Medulla oblongata (tissue), 1 donor: ENCODE measurements at regions not wholly inside any gene's neighbourhood (a gene's known extent, or its start where the extent isn't known, plus 50 kb on each side); places are given as distances from the start of the nearest gene placed in this dataset.
"Not testable (repeated sequence)": the region's sequence is repeated elsewhere in the genome, so short reads cannot be mapped to it uniquely, and the experiment has no call there.

ENCODE experiments used
- DNase-seq: peaks from one replicate; pipeline ENCODE4 v3.0.0-alpha.2; 2015; ENCODE audit errors: extremely low spot score

DNA sequence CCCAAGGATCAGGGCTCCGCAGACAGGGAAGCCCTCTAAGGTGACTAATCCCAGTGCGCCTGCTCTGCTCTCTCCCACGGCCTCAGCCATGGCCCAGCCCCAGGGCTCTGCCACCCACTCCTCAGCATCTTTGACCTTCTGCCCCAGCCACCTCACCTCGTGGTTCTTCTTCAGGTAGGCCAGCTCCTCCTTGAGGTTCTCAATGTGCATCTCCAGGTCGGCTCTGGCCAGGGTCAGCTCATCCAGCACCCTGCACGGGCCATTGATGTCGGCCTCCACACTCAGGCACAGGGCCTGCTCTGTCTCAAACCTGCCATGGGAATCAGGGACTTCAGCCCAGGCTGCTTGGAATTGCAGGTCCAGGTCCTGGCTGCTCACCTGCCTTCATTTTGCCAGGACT is 128.4 kb downstream of the TNFRSF13B start:
- DNase-seq: not testable (repeated sequence)

DNA sequence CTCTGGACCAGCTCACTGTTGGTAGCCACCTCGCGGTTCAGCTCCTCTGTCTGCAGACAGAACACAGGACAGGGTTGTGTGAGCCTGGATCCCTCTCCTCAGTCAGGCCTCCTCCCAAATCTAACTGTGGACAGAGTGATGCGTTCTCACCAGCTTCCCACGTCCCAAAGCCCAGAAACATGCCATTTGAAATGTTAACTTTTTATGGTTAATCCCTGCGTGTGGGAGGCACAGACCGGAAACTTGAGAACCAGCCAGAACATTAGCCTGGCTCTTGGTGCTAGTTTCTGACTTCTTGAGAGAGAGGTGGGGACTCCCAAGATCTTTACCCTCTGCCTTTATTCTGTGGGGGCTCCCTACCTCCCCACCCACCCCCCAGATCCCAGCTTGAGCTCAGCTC is 129.6 kb downstream of the TNFRSF13B start:
- DNase-seq: not testable (repeated sequence)

DNA sequence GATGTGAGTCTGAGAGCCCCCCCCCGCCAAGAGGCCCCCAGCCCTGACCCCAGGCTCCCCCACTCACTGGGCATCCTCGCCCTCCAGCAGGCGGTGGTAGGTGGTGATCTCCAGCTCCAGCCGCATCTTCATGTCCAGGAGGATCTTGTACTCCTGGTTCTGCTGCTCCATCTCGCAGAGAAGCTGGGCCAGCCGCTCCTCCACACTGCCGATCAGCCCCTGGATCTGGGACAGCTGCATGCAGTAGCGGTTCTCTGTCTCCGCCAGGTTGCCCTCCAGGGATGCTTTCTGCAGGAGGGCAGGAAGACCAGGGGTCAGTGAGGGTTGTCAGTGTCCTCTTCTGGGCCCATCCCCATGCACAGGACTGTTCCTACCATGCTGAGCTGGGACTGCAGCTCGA is 130.0 kb downstream of the TNFRSF13B start:
- DNase-seq: not testable (repeated sequence)

DNA sequence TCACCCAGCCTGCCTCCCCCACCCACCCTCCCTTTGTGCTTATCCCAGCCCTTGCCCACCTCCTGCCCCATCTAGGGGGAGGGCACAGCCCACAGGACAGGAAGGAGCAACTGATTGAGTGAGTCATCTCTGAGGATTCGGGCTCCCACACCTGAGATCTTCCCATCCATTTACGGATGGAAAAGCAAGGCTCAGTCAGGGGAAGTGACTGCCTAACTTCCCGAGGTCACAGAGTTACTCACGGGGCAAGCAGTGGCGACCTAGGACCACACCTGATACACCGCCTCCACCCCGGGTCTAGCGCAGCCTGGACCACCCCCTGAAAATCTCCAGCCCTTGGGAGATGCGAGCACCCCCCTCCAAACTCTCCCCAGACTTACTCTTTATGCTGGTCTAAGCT is 131.7 kb downstream of the TNFRSF13B start:
- DNase-seq: not testable (repeated sequence)

DNA sequence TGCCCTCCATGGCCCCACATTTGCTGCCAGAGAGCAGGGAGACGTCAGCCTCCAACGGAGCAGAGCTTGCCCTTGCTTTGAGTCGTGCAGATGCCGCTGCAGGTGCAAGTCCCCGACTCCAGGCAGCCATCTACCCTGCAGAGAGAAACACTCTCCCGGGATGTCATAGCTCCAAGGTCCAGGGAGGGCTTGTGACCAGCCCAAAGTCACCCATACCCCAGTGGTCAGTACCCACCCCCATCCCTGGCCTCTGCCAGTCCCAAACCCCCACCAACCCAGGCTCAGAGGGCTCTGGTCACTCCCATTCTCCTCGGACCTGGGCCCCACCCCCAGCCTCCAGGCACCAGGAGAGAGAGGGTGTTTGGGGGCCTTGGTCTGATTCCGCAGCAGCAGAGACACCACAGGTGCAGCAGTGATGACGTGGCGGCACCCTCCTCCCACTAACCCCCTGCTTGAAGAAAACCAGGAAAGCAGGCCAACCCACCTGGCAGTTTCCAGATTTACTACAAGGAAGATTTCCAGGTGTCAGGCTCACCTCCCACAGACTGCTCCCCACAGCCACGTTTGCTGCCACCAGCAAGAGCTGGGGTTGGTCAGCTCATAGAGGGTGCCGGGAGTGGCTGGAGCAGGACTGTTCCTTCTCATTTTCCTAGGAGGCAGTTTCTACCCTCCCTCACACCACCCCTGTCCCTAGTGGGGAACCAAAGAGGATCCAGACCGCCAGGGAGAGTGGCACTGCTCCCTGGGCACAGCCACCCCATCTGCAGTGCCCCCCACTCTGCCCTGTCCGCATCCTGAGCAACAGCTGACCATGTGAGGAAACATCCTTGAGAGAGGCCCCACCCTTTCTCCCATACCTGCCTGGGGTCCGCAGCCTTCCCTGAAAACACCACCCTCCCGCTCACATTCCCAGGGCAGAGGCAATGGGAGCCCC is 132.4 kb downstream of the TNFRSF13B start:
- not testable (repeated sequence) for DNase-seq

DNA sequence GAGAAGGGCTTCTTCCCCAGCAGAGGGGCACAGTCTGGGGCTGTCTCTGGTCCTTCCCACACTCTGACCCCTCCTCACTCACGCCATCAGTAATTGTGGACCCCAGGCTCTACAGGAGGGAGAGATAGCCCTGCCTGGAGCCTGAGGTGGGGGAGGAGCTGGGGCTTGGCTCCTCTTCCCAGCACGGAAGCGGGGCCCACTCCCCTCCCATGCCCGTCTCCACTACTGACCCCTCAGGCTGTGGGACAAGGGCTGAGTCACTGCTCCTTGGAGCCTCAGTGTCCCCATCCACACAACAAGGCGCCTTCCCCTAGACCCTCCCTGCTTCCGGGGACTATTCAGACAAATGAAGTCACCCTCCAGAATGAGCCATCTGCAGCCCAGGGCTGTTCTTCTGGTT is 133.1 kb downstream of the TNFRSF13B start:
- DNase-seq: not testable (repeated sequence)

DNA sequence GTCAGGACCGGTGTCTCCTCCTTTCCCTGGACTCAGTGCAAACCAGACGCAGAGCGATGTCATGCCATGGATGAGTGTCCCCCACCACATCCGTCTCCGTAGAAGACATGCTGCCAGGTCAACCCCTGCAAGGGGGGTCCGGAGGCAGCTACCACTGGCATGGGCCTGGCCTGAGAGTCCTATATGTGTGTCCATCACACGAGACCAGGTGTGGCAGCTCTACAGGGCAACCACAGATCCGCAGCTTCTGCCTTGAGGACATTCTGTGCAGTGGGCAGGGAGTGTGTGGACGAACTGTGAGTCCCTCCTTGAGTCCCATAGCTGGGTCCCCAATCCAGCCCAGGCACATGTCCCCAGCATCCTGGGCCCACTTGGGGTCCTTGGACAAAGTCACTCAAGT is 133.6 kb downstream of the TNFRSF13B start:
- DNase-seq: not testable (repeated sequence)

DNA sequence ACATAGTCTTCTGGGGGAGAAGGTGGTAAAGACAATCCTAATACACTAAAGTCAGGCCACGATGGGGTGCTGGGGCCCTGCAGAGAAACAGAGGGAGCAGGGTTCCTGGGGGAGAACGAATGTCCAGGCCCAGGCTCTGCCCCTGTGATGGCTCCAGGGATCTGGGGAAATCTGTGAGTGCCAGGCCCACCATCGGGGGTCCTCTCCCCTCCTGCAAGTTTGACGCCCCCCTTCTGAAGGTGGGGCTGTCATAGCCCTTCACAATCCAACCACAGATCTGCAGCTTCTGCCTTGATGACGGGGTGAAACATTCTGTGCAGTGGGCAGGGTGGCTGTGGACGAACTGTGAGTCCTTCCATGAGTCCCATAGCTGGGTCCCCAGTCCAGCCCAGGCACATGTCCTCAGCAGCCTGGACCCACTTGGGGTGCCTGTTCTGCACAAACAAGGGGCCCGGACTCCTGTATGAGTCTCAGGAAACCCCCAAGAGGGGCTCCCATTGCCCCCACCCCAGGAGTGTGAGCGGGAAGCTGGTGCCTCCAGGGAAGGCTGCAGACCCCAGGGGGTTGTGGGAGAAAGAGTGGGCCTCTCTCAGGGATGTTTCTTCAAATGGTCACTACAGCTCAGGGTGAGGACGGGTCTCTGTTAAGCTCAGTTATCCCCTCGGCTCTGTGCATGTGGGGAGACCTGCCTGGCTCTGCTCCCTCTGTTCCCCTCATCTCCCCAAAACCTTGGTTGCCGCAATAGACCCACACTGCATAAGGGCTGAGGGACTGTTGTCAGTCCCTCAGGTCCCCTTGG is 134.3 kb downstream of the TNFRSF13B start:
- DNase-seq: not testable (repeated sequence)

DNA sequence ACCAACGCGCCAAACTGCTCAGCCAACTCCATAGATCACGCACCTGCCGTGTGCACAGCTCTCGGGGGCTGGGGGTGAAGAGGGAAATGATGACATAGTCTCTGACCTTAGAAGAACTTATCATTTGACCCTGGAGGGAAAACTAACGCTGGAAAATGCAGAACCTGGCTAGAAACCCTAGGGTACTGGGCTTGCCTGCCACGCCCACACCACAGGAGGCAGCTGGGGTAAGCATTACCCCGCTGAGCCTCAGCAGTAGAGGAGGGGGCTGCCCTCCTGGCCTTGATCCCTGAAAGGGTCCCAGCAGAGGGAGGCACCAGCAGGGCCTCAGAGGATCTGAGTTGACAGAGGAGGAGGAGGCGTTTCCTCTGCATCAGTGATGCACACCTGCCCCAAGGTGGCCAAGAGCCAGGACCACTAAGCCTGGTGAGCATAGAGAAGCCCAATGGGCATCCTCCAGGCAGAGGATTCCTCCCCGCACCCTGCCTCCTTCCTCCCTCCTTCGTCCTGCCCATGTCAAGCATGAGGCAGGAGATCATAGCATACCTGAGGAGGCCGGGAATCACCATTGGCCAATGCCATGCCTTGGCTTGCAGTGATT is 135.5 kb downstream of the TNFRSF13B start:
- not testable (repeated sequence) for DNase-seq

DNA sequence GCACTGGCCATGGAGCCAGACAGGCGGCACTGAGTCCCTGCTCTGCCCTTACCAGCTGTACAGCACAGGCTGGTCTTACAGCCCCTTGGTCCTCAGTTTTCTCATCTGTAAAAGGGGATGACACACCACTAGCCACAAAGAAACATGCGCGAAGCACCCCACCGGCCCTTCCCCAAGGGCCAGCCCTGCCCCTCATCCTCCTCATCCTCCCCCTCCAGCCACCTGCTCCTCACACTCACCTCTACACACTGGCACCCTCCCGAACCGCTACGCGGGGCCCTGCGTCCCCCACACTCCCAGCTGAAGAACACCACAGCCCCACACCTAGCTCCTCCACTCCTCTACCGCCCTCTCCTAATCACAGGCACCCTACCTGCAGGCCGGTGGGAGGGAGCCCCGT is 138.4 kb downstream of the TNFRSF13B start:
- DNase-seq: not testable (repeated sequence)

DNA sequence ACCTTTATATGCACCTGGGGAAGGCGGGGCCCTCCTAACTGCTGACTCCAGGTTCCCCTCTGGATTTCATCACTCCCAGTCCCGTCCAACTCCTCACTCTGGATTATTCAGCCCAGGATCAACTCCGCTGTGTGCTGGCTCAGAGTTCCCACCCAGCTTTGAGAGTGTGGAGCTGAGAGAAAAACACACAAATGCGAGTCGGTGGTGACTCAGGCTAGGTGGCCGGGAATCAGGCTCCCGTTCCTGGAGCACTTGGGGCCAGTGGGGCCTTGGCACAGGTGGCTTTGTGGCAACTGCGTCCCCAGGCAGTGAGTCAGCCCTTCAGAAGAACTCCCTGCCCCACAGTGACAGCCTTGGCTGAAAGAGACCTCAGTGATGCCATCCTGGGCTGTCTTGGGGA is 139.1 kb downstream of the TNFRSF13B start:
- not testable (repeated sequence) for DNase-seq

DNA sequence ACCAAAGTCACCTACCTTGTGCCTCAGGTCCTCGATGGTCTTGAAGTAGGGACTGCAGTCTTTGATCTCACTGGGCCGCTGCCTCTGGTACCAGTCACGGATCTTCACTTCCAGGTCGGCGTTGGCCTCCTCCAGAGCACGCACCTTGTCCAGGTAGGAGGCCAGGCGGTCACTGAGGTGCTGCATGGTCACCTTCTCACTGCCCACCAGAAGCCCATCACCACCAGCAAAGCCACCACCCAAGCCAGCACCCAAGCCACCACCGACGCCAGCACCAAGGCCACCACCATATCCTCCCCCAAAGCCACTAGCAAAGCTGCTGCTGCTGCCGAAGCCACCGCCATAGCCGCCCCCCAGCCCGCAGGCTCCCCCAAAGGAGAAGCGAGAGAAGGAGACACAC is 139.7 kb downstream of the TNFRSF13B start:
- DNase-seq: not testable (repeated sequence)

DNA sequence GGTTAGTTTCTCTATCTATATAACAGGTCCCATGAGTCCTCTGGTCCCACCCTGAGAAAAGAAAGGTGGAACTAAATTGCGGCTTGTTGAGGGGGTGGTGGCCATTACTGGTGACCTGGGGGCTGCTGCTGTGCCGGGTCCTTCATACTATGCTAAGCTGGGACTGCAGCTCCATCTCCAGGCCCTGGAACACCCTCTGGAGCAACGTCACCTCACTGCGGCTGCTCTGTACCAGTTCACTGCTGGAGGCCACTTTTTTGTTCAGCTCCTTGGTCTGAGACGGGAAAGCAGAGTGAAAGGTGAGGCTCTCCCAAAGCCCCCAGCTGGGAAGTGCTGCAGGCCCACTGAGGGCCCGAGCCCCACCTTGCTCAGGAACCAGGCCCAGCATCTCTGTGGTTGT is 140.7 kb downstream of the CCDC144A start:
- DNase-seq: not testable (repeated sequence)

DNA sequence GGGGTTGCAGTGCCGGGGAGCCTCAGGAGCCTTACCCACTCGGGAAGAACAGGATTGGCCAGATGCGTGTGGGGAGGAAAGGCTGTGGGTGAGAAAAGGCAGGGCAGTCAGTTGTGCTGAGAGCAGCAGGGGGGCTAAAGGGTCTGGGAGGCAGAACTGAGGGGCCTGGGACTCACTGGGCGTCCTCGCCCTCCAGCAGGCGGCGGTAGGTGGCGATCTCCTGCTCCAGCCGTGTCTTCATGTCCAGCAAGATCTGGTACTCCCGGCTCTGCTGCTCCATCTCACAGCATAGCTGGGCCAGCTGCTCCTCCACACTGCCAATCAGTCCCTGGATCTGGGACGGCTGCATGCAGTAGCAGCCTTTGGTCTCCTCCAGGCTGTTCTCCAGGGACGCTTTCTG is 140.2 kb downstream of the CCDC144A start:
- DNase-seq: not testable (repeated sequence)
